KOPT-K1 (cell line): ENCODE measurements at regions not wholly inside any gene's neighbourhood (a gene's known extent, or its start where the extent isn't known, plus 50 kb on each side); places are given as distances from the start of the nearest gene placed in this dataset.

Experiments
- H3K27ac ChIP-seq: fragments of 200-600 bp; sonication (generic); 2 replicates; pipeline ENCODE4 v1.5.1; 2016; ENCODE audit warnings: antibody characterized with exemption, mild to moderate bottlenecking, low read depth, low read length; ENCODE audit not compliant: poor library complexity, severe bottlenecking
- H3K36me3 ChIP-seq: fragments of 200-600 bp; sonication (generic); 2 replicates; pipeline ENCODE4 v1.5.1; 2017; ENCODE audit warnings: antibody characterized with exemption, mild to moderate bottlenecking, low read length, moderate library complexity; ENCODE audit not compliant: insufficient read depth
- H3K9me3 ChIP-seq: fragments of 200-600 bp; sonication (generic); 2 replicates; pipeline ENCODE4 v1.5.1; 2017; ENCODE audit warnings: antibody characterized with exemption, low read length, mild to moderate bottlenecking; ENCODE audit not compliant: insufficient read depth, poor library complexity, severe bottlenecking

- H3K27ac ChIP-seq = peak overlapping the region; percentile 79
Measured at GRCh38 chr2:43059183-43059897, 167.1 kb downstream of the ZFP36L2 start.

GRCh38 chr2:43058726-43059110, 167.7 kb downstream of the ZFP36L2 start:
- Histone ChIP-seq H3K9me3 (peaks cover 8% of the 10 kb centered on the region), H3K27ac (peak overlapping the region; percentile 79), H3K36me3 (no peaks in the 10 kb centered on the region)

More at GRCh38 chr2:43059183-43059897, 167.1 kb downstream of the ZFP36L2 start:
- Histone ChIP-seq H3K9me3 (peaks cover 8% of the 10 kb centered on the region), H3K36me3 (no peaks in the 10 kb centered on the region)

GRCh38 chr2:43057742-43058725, 168.4 kb downstream of the ZFP36L2 start:
- Histone ChIP-seq H3K27ac (peak overlapping the region; percentile 79), H3K9me3 (peaks cover 8% of the 10 kb centered on the region), H3K36me3 (no peaks in the 10 kb centered on the region)

- Histone ChIP-seq H3K9me3 (peaks cover 7% of the 10 kb centered on the region), H3K36me3 (no peaks in the 10 kb centered on the region), H3K27ac (no peak overlapping the region)
Measured at GRCh38 chr2:43057026-43057741, 169.2 kb downstream of the ZFP36L2 start.

GRCh38 chr2:43055985-43056384, 170.4 kb downstream of the ZFP36L2 start:
- no peaks in the 10 kb centered on the region for H3K36me3 ChIP-seq
- H3K27ac ChIP-seq = no peak overlapping the region
- H3K9me3 ChIP-seq = no peaks in the 10 kb centered on the region

- H3K36me3 ChIP-seq = no peaks in the 10 kb centered on the region
- peak overlapping the region; percentile 0 for H3K27ac ChIP-seq
- no peaks in the 10 kb centered on the region for H3K9me3 ChIP-seq
Measured at GRCh38 chr2:43055086-43055912, 171.1 kb downstream of the ZFP36L2 start.

GRCh38 chr2:43054367-43054766, 172.0 kb downstream of the ZFP36L2 start:
- no peaks in the 10 kb centered on the region for H3K9me3 ChIP-seq
- H3K36me3 ChIP-seq = no peaks in the 10 kb centered on the region
- peak overlapping the region; percentile 0 for H3K27ac ChIP-seq

GRCh38 chr2:43052944-43053306, 173.5 kb downstream of the ZFP36L2 start:
- Histone ChIP-seq H3K27ac (peak overlapping the region; percentile 80), H3K36me3 (no peaks in the 10 kb centered on the region), H3K9me3 (no peaks in the 10 kb centered on the region)

- Histone ChIP-seq H3K36me3 (no peaks in the 10 kb centered on the region), H3K9me3 (no peaks in the 10 kb centered on the region), H3K27ac (peak overlapping the region; percentile 80)
Measured at GRCh38 chr2:43052204-43052943, 174.0 kb downstream of the ZFP36L2 start.

- peak overlapping the region; percentile 80 for H3K27ac ChIP-seq
- no peaks in the 10 kb centered on the region for H3K9me3 ChIP-seq
- no peaks in the 10 kb centered on the region for H3K36me3 ChIP-seq
Measured at GRCh38 chr2:43051338-43051737, 175.1 kb downstream of the ZFP36L2 start.

- Histone ChIP-seq H3K9me3 (no peaks in the 10 kb centered on the region), H3K36me3 (no peaks in the 10 kb centered on the region), H3K27ac (peak overlapping the region; percentile 80)
Measured at GRCh38 chr2:43050866-43051265, 175.5 kb downstream of the ZFP36L2 start.

GRCh38 chr2:43049836-43050801, 176.3 kb downstream of the ZFP36L2 start:
- Histone ChIP-seq H3K27ac (peak overlapping the region; percentile 80), H3K9me3 (no peaks in the 10 kb centered on the region), H3K36me3 (no peaks in the 10 kb centered on the region)
